Smooth muscle cell (in vitro differentiated cells): ENCODE measurements at regions not wholly inside any gene's neighbourhood (a gene's known extent, or its start where the extent isn't known, plus 50 kb on each side); places are given as distances from the start of the nearest gene placed in this dataset.

ENCODE experiments used
- DNase-seq: peaks from one replicate; lab custom pipeline; 2025; ENCODE audit not compliant: unreplicated experiment; lab: John Stamatoyannopoulos, UW
- H2AFZ ChIP-seq: fragments of 200-600 bp; sonication (generic); 2 replicates; pipeline ENCODE4 v1.6.0; 2016; ENCODE audit warnings: antibody characterized with exemption, low read depth, mild to moderate bottlenecking
- H3F3A ChIP-seq: fragments of 200-600 bp; sonication (generic); 2 replicates; pipeline ENCODE4 v1.6.0; 2017; ENCODE audit warnings: antibody characterized with exemption, low read depth
- H3K27ac ChIP-seq: fragments of 200-600 bp; sonication (generic); 2 replicates; pipeline ENCODE4 v1.5.1; 2016; ENCODE audit warnings: low read depth, mild to moderate bottlenecking
- H3K27me3 ChIP-seq: fragments of 200-600 bp; sonication (generic); 2 replicates; pipeline ENCODE4 v1.6.1; 2016; ENCODE audit warnings: low read depth, mild to moderate bottlenecking
- H3K36me3 ChIP-seq: fragments of 200-600 bp; sonication (generic); 2 replicates; pipeline ENCODE4 v1.5.1; 2016; ENCODE audit warnings: low read depth
- H3K4me1 ChIP-seq: fragments of 200-600 bp; sonication (generic); 2 replicates; pipeline ENCODE4 v1.5.1; 2016; ENCODE audit warnings: low read depth
- H3K4me2 ChIP-seq: fragments of 200-600 bp; sonication (generic); 2 replicates; pipeline ENCODE4 v1.6.0; 2016; ENCODE audit warnings: mild to moderate bottlenecking
- H3K4me3 ChIP-seq: fragments of 200-600 bp; sonication (generic); 2 replicates; pipeline ENCODE4 v1.5.1; 2016; ENCODE audit warnings: mild to moderate bottlenecking
- H3K79me2 ChIP-seq: fragments of 200-600 bp; sonication (generic); 2 replicates; pipeline ENCODE4 v1.6.0; 2016; ENCODE audit warnings: low read depth, mild to moderate bottlenecking
- H3K9ac ChIP-seq: fragments of 200-600 bp; sonication (generic); 2 replicates; pipeline ENCODE4 v1.6.0; 2016; ENCODE audit warnings: low read depth
- H3K9me3 ChIP-seq: fragments of 200-600 bp; sonication (generic); replicated peaks from 2 replicates; pipeline ENCODE4 v1.5.1; 2016; ENCODE audit warnings: low read depth
- H4K20me1 ChIP-seq: fragments of 200-600 bp; sonication (generic); 2 replicates; pipeline ENCODE4 v1.6.0; 2016; ENCODE audit warnings: low read depth
- CTCF ChIP-seq: fragments of 200-600 bp; sonication (generic); IDR thresholded peaks from 2 replicates; pipeline ENCODE4 v1.5.1; 2017; ENCODE audit warnings: borderline replicate concordance, mild to moderate bottlenecking, antibody characterized with exemption; ENCODE audit not compliant: insufficient read depth, poor library complexity, severe bottlenecking
- WGBS: methylation state at CpG from one replicate; pipeline ENCODE4 v1.1.7; 2016; ENCODE audit warnings: low lambda C conversion rate; 5-methylcytosine and 5-hydroxymethylcytosine counted together

GRCh38 chr12:13924286-13924685 lies 57.1 kb downstream of the GRIN2B start:
- no peaks in the 10 kb centered on the region for H3K79me2 ChIP-seq
- no peak overlapping the region for H3K4me2 ChIP-seq
- H3K27me3 ChIP-seq = no peaks in the 10 kb centered on the region
- H2AFZ ChIP-seq = no peak overlapping the region
- H3K4me1 ChIP-seq = no peaks in the 10 kb centered on the region
- no peak for TF ChIP-seq CTCF
- no peaks in the 10 kb centered on the region for H4K20me1 ChIP-seq
- no peak for DNase-seq
- no peak overlapping the region for H3K4me3 ChIP-seq
- WGBS = 72% methylated on average over 2 of the region's 2 CpGs
- no peak overlapping the region for H3K9ac ChIP-seq
- no peaks in the 10 kb centered on the region for H3F3A ChIP-seq
- H3K9me3 ChIP-seq = no peaks in the 10 kb centered on the region
- no peaks in the 10 kb centered on the region for H3K36me3 ChIP-seq
- H3K27ac ChIP-seq = no peak overlapping the region

- Histone ChIP-seq H3K36me3 (no peaks in the 10 kb centered on the region), H3K79me2 (no peaks in the 10 kb centered on the region)
- 38% methylated on average over 2 of the region's 2 CpGs for WGBS
These were observed 62.5 kb downstream of the GRIN2B start for GRCh38 chr12:13918897-13919296.

GRCh38 chr12:13915096-13915495 lies 66.3 kb downstream of the GRIN2B start:
- Histone ChIP-seq H2AFZ (no peak overlapping the region), H3K4me3 (no peak overlapping the region), H3K9me3 (no peaks in the 10 kb centered on the region), H3K4me1 (no peaks in the 10 kb centered on the region), H3K4me2 (no peak overlapping the region), H3K36me3 (no peaks in the 10 kb centered on the region), H3K27me3 (no peaks in the 10 kb centered on the region), H3F3A (no peaks in the 10 kb centered on the region), H3K27ac (no peak overlapping the region), H3K9ac (no peak overlapping the region), H4K20me1 (no peaks in the 10 kb centered on the region), H3K79me2 (no peaks in the 10 kb centered on the region)
- DNase-seq = no peak
- no peak for TF ChIP-seq CTCF
- WGBS = 87% methylated on average over 5 of the region's 5 CpGs

More at GRCh38 chr12:13918897-13919296, 62.5 kb downstream of the GRIN2B start:
- Histone ChIP-seq H3K9ac (no peak overlapping the region), H3K27me3 (no peaks in the 10 kb centered on the region), H3K4me2 (no peak overlapping the region), H3K9me3 (no peaks in the 10 kb centered on the region), H3K27ac (no peak overlapping the region), H3K4me3 (no peak overlapping the region), H2AFZ (no peak overlapping the region), H3F3A (no peaks in the 10 kb centered on the region), H4K20me1 (no peaks in the 10 kb centered on the region), H3K4me1 (no peaks in the 10 kb centered on the region)
- TF ChIP-seq CTCF = no peak
- no peak for DNase-seq

- Histone ChIP-seq H3K27me3 (peaks cover 4% of the 10 kb centered on the region), H4K20me1 (no peaks in the 10 kb centered on the region), H3K79me2 (no peaks in the 10 kb centered on the region), H3K9me3 (no peaks in the 10 kb centered on the region), H2AFZ (no peak overlapping the region), H3K4me2 (no peak overlapping the region), H3K4me3 (no peak overlapping the region), H3K36me3 (no peaks in the 10 kb centered on the region), H3K9ac (no peak overlapping the region), H3K27ac (no peak overlapping the region), H3K4me1 (no peaks in the 10 kb centered on the region), H3F3A (no peaks in the 10 kb centered on the region)
- WGBS = 74% methylated on average over 2 of the region's 2 CpGs
- no peak for TF ChIP-seq CTCF
- no peak for DNase-seq
These were observed 68.0 kb downstream of the GRIN2B start for GRCh38 chr12:13913371-13913770.
